ENCODE measurements at regions not wholly inside any gene's neighbourhood (a gene's known extent, or its start where the extent isn't known, plus 50 kb on each side); places are given as distances from the start of the nearest gene placed in this dataset.

DNA sequence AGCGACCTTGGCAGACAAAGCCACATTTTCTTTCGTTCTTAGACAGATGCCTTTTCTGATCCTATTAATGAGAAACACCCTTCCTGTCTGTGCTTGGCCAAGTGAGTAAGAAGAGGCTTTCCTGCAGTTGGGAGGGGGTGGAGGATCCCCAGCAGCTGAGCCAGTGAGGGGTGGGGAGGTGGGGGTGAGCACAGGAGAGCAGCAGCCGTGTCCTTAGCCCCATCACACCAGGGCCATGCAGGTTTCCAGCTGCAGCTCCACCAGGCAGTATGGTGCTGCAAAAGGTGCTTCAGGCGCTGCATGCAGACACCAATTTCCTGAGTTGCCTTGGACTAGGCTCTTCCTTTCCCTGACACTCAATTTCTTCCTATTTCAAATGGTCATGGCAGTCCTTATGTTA is 123.3 kb upstream of the SIX2 start:
- Histone ChIP-seq H3K4me1 (ENCODE audit: insufficient read depth, low read length, poor library complexity, severe bottlenecking) (peaks cover 4% of the 10 kb centered on the region), H3K27ac (ENCODE audit: low read depth, low read length, poor library complexity, severe bottlenecking) (no peak overlapping the region), H3K36me3 (ENCODE audit: insufficient read depth, low read length, poor library complexity, severe bottlenecking) (no peaks in the 10 kb centered on the region), H3K4me3 (ENCODE audit: low read depth, low read length, poor library complexity, severe bottlenecking) (no peak overlapping the region), H3K9me3 (ENCODE audit: low read depth, low read length, poor library complexity, severe bottlenecking) (no peaks in the 10 kb centered on the region), H3K27me3 (replicated peaks; ENCODE audit: insufficient read depth, low read depth, low read length, poor library complexity) (no peaks in the 10 kb centered on the region)
- ChIA-PET CTCF (no interaction called here), POLR2A (ENCODE audit: low non-redundant PET) (no interaction called here)
- intact Hi-C loops (cut with micrococcal nuclease; ENCODE audit: unreplicated experiment): no loop called here
- no peak for DNase-seq (ENCODE audit: low spot score)
- TF ChIP-seq EZH2 (IDR thresholded peaks at IDR 0.05; ENCODE audit: borderline replicate concordance, low read depth, low read length, poor library complexity, severe bottlenecking): no peak
- TF ChIP-seq, protein P1, sequence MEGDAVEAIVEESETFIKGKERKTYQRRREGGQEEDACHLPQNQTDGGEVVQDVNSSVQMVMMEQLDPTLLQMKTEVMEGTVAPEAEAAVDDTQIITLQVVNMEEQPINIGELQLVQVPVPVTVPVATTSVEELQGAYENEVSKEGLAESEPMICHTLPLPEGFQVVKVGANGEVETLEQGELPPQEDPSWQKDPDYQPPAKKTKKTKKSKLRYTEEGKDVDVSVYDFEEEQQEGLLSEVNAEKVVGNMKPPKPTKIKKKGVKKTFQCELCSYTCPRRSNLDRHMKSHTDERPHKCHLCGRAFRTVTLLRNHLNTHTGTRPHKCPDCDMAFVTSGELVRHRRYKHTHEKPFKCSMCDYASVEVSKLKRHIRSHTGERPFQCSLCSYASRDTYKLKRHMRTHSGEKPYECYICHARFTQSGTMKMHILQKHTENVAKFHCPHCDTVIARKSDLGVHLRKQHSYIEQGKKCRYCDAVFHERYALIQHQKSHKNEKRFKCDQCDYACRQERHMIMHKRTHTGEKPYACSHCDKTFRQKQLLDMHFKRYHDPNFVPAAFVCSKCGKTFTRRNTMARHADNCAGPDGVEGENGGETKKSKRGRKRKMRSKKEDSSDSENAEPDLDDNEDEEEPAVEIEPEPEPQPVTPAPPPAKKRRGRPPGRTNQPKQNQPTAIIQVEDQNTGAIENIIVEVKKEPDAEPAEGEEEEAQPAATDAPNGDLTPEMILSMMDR (conservative IDR thresholded peaks at IDR 0.05; ENCODE audit: low read depth, low read length): no peak
- no TSS peak for BruUV-seq (replicated peaks)

DNA sequence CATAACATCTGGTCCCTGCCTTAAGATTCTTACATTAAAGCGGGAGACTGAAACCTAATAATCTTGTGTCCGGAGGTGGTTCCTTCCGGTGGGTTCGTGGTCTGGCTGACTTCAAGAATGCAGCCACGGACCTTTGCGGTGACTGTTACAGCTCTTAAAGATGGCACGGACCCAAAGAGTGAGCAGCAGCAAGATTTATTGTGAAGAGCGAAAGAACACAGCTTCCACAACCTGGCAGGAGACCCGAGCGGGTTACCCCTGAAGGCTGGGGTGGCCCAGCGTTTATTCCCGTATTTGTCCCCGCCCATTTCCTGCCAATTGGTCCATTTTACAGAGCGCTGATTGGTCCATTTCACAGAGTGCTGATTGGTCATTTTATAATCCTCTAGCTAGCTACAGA is 122.3 kb upstream of the SIX2 start:
- Histone ChIP-seq H3K27ac (ENCODE audit: low read depth, low read length, poor library complexity, severe bottlenecking) (no peak overlapping the region), H3K9me3 (ENCODE audit: low read depth, low read length, poor library complexity, severe bottlenecking) (no peaks in the 10 kb centered on the region), H3K4me1 (ENCODE audit: insufficient read depth, low read length, poor library complexity, severe bottlenecking) (peaks cover 4% of the 10 kb centered on the region), H3K4me3 (ENCODE audit: low read depth, low read length, poor library complexity, severe bottlenecking) (no peak overlapping the region), H3K36me3 (ENCODE audit: insufficient read depth, low read length, poor library complexity, severe bottlenecking) (no peaks in the 10 kb centered on the region), H3K27me3 (replicated peaks; ENCODE audit: insufficient read depth, low read depth, low read length, poor library complexity) (no peaks in the 10 kb centered on the region)
- CTCF ChIA-PET: no interaction called here
- TF ChIP-seq, protein P1 (conservative IDR thresholded peaks at IDR 0.05; ENCODE audit: low read depth, low read length): no peak
- TF ChIP-seq EZH2 (IDR thresholded peaks at IDR 0.05; ENCODE audit: borderline replicate concordance, low read depth, low read length, poor library complexity, severe bottlenecking): no peak
- intact Hi-C loops (cut with micrococcal nuclease; ENCODE audit: unreplicated experiment): no loop called here
- no TSS peak for BruUV-seq (replicated peaks)
- POLR2A ChIA-PET (ENCODE audit: low non-redundant PET): no interaction called here
- DNase-seq (ENCODE audit: low spot score): no peak

DNA sequence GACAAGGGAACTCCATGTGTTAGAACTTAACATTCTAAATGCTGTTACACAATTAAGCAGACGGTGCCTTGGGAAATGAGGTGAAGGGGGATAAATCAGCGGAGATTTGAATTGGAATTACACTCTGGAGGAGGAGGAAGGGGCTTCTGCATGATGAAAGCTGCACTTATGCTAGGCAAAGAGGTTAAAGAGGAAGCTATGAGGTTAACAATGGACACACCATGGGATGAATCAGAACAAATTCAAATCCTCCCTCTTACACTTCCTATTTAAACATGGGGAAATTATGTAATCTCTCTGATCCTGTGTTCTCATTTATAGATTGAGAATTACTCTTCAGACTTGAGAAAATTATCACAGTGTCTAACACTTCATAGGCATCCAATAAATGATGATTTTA is 121.5 kb upstream of the SIX2 start:
- no peak overlapping the region for H3K27ac ChIP-seq (ENCODE audit: low read depth, low read length, poor library complexity, severe bottlenecking)
- H3K4me3 ChIP-seq (ENCODE audit: low read depth, low read length, poor library complexity, severe bottlenecking): no peak overlapping the region
- POLR2A ChIA-PET (ENCODE audit: low non-redundant PET): no interaction called here
- CTCF ChIA-PET: no interaction called here
- no TSS peak for BruUV-seq (replicated peaks)
- H3K27me3 ChIP-seq (replicated peaks; ENCODE audit: insufficient read depth, low read depth, low read length, poor library complexity): no peaks in the 10 kb centered on the region
- DNase-seq (ENCODE audit: low spot score): no peak
- intact Hi-C loops (cut with micrococcal nuclease; ENCODE audit: unreplicated experiment): no loop called here
- H3K4me1 ChIP-seq (ENCODE audit: insufficient read depth, low read length, poor library complexity, severe bottlenecking): peaks cover 4% of the 10 kb centered on the region
- TF ChIP-seq, protein P1 (conservative IDR thresholded peaks at IDR 0.05; ENCODE audit: low read depth, low read length): no peak
- no peak for TF ChIP-seq EZH2 (IDR thresholded peaks at IDR 0.05; ENCODE audit: borderline replicate concordance, low read depth, low read length, poor library complexity, severe bottlenecking)
- H3K9me3 ChIP-seq (ENCODE audit: low read depth, low read length, poor library complexity, severe bottlenecking): no peaks in the 10 kb centered on the region
- no peaks in the 10 kb centered on the region for H3K36me3 ChIP-seq (ENCODE audit: insufficient read depth, low read length, poor library complexity, severe bottlenecking)

Measured in A673 (cell line).